IPS-18c (cell line): ENCODE measurements at regions not wholly inside any gene's neighbourhood (a gene's known extent, or its start where the extent isn't known, plus 50 kb on each side); places are given as distances from the start of the nearest gene placed in this dataset.

ENCODE experiments used
- H3K4me3 ChIP-seq: 2 replicates; pipeline ENCODE4 v1.7.0; 2013; ENCODE audit warnings: low read depth, mild to moderate bottlenecking, low read length, moderate library complexity; ENCODE audit not compliant: insufficient read depth
- H3K9me3 ChIP-seq: one replicate; pipeline ENCODE4 v1.6.1; 2013; ENCODE audit warnings: mild to moderate bottlenecking, low read length, moderate library complexity; ENCODE audit not compliant: control insufficient read depth, insufficient read depth

DNA sequence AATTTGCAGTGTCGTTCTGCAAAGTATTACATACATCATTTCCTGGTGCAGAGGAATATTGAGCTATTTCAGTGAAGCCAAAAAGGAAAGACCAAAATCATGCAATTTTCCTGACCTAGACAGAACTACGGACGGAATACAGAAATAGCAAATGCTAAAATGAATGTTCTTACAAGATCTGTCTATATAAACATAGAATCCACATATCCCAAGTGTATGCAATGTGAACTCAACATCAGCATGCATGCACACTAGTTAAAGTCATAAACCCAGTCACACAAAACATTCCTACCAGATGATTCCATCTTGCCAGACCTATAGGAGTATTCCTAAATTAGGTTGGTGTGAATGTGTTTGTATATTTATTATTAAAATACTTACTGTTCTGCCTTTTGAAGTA, 383.7 kb upstream of the ZNF507 start:
- Histone ChIP-seq H3K4me3 (no peak overlapping the region), H3K9me3 (no peaks in the 10 kb centered on the region)

DNA sequence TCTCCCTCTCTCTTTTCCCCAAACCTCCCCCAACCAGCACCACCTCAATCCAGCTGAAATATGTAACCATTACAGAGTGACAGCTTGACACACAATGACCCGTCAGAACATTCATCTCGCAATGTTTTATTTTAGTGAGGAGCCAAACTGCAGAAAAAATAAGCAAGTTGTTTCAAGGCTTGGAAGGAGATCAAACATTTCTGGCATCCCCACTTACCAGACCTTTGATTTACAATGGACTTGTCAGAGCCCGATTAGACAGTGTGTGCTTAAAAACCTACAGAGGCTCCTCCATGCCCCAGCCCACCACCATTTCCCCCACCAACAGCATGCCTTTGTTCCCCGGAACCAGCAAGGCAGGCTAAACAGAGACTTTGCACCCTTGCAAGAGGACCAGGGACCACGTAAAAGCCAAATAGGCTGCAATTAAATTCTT, 382.8 kb upstream of the ZNF507 start:
- Histone ChIP-seq H3K9me3 (no peaks in the 10 kb centered on the region), H3K4me3 (no peak overlapping the region)

DNA sequence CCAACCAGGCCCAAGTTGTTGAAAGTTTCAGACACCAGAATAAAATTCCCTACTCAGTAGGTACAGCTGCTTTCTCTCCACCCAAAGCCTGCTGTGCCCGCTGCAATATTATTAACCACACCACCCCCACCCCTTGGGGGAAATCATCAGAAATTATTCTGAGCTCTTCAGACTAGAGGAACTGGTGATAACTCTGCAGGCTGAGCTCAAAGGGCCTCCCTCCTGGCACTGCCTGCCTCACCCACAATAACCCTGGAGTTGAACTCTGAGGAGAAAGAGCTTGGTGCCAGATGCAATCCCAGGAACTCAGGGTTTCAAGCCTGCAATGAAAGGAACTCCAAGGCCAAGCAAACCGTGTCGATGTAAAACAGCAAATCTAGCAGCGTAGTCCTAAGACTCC, 381.7 kb upstream of the ZNF507 start:
- Histone ChIP-seq H3K9me3 (no peaks in the 10 kb centered on the region), H3K4me3 (no peak overlapping the region)

DNA sequence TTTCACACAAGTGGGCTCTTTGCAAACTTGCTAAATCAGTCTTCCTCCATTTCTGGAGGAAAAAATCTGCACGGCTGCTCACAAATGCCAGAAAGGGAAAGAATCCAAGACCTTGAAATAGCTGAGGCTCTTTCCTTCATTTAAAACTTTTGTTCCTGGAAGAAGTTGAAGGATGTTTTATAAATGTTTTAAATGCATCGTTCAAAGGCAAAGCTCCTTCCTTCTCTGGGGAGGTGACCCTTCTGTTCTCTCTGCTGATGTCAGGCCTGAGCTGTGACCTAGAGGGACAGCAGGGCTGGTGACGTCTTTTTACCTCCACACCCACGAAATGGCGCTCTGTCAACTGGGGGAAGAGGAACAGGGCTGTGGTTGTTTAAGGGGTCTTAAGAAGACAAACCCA, 376.4 kb upstream of the ZNF507 start:
- Histone ChIP-seq H3K4me3 (no peak overlapping the region), H3K9me3 (no peaks in the 10 kb centered on the region)

DNA sequence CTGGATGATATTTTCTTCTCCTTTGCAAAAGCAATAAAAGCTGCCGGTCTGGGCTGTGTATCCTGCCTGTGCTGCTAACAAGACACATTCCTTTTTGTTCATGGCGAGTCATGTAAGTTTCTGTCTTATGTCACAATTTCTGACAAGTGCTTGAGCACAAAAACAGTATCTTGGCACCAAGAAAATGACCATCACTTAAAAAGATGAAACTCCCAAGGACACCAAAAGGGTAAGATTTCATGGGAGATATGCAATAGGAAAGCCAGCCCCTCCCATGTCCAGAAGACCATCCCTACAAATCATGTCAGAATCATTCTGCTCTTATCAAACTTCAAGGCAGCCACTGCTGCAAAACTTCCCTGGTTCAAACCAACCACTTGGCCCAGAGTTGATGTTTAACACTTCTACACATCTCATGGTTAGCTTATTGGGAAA, 375.4 kb upstream of the ZNF507 start:
- H3K9me3 ChIP-seq = no peaks in the 10 kb centered on the region
- no peak overlapping the region for H3K4me3 ChIP-seq

DNA sequence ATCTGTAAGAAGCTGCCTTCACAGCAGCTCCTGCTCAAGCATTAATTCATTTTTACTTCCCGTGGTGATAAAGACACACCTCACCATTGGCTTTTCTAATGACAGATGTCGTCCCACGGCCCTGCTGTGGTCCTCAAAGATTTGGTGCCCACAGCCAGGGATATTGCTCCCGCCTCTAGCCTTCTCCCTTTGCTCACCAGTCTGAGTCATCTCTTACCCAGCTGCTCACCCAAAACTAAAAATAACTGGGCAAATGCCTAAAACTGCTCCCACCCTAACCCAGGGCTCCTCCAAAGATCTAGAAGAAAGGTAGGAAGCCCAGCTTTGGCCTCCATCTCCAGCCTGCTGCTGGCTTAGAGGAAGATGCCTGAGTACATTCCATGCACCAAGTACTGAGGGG, 371.1 kb upstream of the ZNF507 start:
- Histone ChIP-seq H3K4me3 (no peak overlapping the region), H3K9me3 (no peaks in the 10 kb centered on the region)

DNA sequence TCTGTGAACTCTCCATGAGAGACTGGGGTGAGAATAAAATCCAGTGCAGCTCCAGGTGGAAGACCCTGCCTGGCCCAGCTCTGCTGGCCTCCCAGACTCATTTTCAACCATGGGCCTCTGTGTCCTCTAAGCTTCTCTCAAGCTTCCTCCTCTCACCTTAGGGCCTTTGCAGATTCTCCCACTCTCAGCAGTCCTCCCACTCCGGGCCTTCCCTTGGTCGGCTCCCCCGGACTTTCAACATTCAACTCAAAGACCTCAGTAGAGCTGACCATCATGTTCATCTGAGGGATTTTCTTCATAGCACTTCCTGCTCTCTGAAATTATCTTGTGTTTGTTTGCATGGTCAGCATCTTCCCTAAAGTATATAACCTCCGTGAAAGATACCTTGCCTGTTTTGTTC, 370.5 kb upstream of the ZNF507 start:
- no peaks in the 10 kb centered on the region for H3K9me3 ChIP-seq

DNA sequence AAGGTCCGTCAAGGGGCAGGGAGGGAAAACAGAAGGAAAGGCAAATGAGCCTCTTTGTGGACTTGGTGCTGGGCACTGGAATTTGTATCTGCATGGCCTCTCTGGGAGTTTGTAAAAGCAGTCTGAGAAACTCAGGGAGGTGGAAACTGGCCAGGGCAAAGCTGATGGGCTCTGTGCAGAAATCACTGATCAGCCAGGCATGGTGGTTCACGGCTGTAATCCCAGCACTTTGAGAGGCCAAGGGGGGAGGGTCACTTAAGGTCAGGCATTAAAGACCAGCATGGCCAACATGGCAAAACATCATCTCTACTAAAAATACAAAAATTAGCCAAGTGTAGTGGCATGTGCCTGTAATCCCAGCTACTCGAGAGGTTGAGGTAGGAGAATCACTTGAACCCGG, 369.9 kb upstream of the ZNF507 start:
- no peak overlapping the region for H3K4me3 ChIP-seq
- no peaks in the 10 kb centered on the region for H3K9me3 ChIP-seq

More for the DNA sequence above, 370.5 kb upstream of the ZNF507 start:
- H3K4me3 ChIP-seq = no peak overlapping the region

DNA sequence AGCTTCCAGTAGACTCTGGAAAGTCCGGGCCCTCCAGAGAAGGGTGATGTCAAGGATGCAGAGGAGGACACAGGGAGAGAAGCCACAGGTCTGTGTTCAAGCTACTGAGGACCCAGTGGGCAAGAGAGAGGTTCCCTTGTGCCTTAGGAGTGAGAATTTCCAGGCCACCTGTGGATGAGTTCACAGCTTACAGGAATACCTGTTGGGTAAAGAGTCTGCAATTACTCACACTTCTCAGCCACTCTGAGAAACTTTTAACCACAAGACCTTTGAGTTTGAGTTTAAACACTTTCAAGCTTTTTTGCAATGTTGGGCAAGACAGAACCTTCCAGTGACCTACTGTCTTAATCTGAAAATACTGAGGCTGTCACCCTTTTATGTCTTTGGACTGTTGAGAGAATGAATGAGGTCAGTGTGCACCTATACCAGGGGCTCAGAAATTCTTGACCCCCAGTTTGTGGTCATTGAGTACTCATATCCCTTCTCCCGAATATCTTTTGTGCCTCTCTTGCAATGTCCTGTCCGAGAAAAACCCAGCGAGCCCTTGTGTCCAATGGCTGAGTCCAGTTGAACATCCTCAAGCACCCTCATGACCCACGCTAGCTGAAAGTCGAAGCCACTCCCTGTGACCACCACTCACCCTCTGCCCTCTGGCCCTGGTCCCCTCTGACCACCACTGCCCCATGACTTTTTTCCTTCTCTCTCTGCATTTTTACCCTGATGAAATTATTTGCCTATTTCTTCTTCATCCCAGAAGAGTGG, 368.5 kb upstream of the ZNF507 start:
- no peak overlapping the region for H3K4me3 ChIP-seq
- H3K9me3 ChIP-seq = no peaks in the 10 kb centered on the region

DNA sequence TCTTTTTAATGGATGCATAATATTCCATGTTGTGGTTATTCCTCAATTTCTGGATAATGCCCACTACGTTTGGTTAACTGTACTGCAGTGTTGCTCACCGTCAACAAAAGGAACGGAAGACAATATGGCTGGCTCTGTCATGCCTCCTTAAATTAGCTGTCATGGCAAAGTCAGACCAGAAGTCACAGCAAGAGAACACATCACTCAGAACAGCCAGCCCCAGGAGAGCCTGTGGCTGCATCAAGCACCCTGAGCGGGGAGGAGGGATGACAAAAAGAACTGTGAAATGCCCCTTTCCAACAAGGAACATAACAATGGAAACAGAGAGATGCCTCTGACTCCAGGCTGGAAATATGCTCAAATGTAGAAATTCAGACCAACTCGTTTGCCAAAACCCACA, 366.0 kb upstream of the ZNF507 start:
- H3K4me3 ChIP-seq = no peak overlapping the region
- no peaks in the 10 kb centered on the region for H3K9me3 ChIP-seq

DNA sequence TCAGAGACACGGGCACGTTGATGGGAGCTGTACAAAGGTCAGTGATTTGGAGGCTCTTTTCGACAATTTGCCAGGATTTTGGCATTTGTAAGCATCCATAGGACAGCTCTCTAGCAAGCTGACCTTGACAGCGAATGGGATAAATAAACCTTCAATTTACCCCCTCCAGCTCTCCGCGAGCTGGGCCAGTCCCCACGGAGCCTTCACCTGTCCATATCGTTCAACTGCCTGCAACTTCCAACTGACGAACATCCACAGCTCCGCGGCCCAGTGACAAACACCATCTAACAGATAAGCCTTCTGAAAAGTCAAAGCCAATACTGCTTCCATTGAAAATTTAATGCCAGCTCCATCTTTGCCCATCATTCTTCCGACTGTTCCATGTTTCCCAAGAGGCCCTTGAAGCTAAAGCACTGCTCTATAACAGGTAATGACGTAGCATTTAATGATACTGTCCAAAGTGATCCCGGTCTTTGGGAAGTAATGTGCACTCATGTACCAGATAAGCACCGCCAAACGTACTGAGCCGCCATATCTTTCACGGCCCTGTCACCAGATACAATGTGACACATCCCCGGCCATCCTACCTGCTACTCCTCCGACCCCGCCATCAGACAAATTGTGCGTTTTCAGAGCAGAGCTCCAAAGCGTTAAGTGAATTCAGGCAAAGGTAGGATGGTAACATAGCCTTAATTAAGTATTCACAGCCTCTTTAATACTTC, 365.3 kb upstream of the ZNF507 start:
- H3K4me3 ChIP-seq = no peak overlapping the region
- H3K9me3 ChIP-seq = no peaks in the 10 kb centered on the region

DNA sequence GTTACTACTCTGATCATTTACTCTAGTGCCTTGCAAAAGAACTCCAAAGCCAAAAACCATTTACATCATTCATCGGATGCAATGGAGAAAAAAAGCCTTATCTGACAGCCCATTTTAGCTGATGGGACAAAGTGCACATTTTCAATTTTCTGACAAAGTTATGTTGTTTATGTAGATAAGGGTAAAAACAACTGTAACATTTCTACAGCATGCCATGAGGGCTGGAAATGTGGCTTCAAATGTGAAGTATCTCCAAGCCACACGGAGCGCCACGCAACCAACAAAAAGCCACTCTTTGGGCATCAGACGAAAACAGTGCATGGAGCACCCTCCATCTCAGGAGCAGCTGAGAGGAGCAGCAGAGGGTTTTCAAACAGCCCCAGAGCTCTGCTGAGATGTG, 364.6 kb upstream of the ZNF507 start:
- H3K4me3 ChIP-seq = no peak overlapping the region
- no peaks in the 10 kb centered on the region for H3K9me3 ChIP-seq

DNA sequence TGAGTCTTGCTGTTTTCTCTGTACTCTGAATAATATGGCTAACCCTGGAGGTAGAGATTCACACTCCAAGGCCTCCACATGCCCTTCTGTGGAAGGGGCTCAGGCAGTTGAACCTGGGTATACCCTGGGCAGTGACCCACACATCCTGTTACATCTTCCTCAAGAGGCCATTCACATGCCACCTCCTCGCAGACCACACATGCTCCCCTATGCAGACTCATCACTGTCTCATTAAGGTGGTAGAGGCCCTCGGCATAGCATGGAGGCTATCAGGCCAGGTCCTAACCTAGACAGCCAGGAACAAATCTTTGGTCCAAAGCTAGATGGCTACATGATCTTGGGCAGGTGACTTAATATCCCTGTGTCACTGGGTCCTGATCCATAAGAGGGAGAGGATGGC, 363.9 kb upstream of the ZNF507 start:
- Histone ChIP-seq H3K9me3 (no peaks in the 10 kb centered on the region), H3K4me3 (no peak overlapping the region)

DNA sequence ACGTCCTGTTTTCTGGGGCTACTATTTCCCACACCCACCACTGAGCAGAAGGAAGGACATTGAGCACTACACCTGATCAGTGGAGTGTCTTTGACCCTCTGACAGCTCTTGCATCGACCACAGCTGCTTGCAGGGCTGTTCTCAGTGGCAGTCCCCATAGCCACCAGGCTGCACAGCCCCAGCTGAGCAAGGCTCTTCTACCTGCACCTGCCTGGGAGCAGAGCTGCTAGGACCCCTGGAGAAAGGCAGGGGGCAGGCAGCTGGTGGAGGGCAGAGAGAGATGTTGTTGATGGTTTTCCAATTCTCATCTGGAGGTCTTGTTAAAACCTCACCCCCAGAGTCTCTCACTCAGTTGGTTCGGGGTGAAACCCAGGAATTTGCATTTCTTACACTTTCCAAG, 361.8 kb upstream of the ZNF507 start:
- Histone ChIP-seq H3K9me3 (no peaks in the 10 kb centered on the region), H3K4me3 (no peak overlapping the region)

DNA sequence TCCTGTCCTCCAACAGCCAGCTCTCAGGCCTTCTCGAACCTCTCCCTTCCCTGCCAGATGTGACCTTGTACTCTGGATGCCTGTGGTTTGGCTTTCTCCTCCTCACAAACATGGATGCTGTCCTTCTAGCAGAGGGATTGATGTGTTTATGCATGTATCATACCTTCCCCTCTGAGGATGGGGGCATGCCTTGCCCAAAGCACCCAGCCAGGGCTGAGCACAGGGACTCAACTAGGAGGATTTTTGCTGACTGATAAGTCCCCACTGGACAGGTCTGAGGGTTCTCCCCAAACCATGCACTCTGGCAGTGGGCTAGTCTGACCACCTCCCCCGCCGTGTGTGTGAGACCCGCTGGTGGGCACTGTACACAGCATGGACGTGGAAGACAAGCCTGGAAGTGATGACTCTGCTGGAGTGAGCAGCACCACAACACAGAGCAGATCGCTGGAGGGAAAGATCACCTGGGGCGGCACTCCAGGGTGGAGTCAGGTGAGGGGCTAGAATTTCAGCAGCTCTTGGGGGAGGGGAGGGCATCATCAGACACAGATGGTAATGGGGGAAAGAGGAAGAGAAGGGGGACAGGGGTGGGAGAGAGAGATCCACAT, 360.3 kb upstream of the ZNF507 start:
- H3K4me3 ChIP-seq = no peak overlapping the region
- H3K9me3 ChIP-seq = no peaks in the 10 kb centered on the region

DNA sequence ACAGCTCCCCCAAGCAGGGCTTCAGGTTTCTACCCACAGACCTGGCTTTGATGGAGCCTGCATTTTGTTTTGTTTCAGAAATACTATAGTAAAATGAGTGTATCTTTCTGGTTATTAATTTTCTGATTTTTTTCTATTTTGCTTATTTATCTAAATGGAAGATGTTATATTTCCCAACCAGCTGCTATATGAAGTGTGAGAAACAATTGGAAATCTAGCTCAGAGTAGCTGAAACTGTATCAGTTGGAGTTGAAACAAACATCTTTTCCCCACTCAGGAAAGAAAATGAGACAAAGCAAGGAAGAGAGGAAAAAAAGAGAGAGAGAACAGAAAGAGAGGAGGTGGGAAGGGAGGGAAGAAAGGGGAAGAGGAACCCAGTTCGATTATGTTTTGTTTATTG, 358.5 kb upstream of the ZNF507 start:
- Histone ChIP-seq H3K9me3 (no peaks in the 10 kb centered on the region), H3K4me3 (no peak overlapping the region)

DNA sequence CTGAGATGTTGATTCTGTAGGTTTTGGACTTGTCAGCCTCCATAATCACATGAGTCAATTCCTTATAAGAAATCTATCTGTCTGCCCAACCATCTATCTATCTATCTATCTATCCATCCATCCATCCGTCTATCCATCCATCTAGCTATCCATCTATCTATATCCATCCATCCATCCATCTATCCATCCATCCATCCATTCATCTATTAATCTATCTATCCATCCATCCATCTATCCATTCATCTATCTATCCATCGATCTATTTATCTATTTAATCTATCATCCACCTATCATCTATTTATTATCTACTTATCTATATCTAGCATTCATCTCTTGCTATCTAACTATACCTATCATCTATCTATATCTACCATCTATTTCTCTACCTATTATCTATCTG, 357.2 kb upstream of the ZNF507 start:
- H3K9me3 ChIP-seq = no peaks in the 10 kb centered on the region
- no peak overlapping the region for H3K4me3 ChIP-seq

DNA sequence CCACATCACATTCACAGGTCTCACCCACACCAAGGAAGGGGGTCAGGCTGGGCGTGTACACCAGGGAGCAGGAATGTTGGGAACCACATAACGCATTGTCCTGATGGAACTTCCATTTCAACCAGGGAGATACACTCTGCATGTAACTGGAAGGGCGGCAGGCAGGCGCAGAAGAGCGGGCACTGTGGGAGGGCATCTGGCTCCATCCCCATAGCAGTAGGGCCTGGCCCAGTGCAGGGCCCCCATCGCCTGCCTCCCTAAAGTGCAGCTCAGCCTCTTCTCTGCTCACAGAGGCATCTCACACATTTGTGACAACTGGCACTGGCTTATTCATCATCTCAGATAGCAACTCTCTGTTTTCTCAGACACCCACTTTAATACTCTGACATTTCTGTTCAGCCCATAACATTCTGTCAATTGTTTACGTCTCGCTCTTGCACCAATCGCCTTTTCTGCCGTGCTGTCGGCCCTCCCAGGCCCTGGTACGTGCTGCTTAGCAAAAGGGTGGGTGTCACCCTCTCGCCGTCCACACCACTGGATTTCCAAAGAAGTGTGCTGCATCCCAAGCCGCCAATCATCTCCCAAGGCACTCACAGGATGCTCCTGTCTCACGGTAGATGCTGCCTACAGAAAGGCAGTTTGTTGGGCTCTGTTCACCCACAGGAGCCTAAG, 353.3 kb upstream of the ZNF507 start:
- no peak overlapping the region for H3K4me3 ChIP-seq
- H3K9me3 ChIP-seq = no peaks in the 10 kb centered on the region
